HG02852 (cell line): ENCODE measurements at regions not wholly inside any gene's neighbourhood (a gene's known extent, or its start where the extent isn't known, plus 50 kb on each side); places are given as distances from the start of the nearest gene placed in this dataset.

Source experiments
- ATAC-seq: cut with Tn5 transposase; IDR thresholded peaks from one replicate; pipeline ENCODE4 v1.9.1; 2021; ENCODE audit warnings: mild to moderate bottlenecking, moderate library complexity; ENCODE audit not compliant: unreplicated experiment

- ATAC-seq, result no peak
Measured at GRCh38 chr7:13027321-13027720, 339.9 kb downstream of the ARL4A start.

- ATAC-seq, result no peak
Measured at GRCh38 chr7:13028036-13028824, 340.8 kb downstream of the ARL4A start.

GRCh38 chr7:13028825-13029099, 341.3 kb downstream of the ARL4A start:
- ATAC-seq, result no peak

DNA sequence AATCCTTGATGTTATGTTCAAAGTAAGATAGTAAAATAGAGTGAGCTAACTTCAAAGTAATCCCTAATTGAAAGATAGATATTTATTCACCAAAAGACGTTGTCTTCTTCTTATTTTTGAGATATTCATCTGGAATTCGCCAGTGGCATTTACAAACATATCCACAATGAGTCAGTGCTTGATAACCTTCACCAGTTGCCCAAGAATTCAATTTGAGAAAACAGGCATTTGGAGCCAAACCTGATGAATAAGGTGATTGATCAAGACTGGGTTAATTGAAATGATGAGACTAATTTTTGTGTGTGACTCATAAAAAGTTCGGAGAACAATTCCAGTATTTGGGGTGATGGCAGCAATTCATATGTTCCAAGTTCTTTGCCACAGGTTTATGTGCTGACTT, 344.0 kb downstream of the ARL4A start:
- no peak for ATAC-seq

GRCh38 chr7:13032084-13032483, 344.7 kb downstream of the ARL4A start:
- ATAC-seq, result no peak

DNA sequence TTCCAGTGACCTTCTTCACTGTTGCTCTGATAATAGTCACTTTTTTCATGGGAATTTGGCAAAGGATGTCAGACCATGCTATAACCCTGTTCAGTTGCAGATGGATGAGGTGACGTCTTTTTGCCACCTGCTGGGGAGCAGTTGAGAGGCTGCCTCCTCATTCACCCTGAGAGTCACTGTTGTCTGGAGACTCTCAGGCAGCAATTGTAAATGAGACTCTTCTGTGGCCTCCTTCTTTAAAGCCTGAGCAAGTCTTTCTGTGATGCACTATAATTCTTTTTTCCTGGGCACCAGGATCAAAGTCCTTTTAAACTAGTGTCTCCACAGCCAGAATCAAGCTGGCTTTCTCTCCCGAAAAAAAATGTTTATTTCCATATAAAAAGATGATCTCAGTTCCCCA, 345.1 kb downstream of the ARL4A start:
- ATAC-seq, result no peak

- no peak for ATAC-seq
Measured at GRCh38 chr7:13034693-13035092, 347.3 kb downstream of the ARL4A start.

DNA sequence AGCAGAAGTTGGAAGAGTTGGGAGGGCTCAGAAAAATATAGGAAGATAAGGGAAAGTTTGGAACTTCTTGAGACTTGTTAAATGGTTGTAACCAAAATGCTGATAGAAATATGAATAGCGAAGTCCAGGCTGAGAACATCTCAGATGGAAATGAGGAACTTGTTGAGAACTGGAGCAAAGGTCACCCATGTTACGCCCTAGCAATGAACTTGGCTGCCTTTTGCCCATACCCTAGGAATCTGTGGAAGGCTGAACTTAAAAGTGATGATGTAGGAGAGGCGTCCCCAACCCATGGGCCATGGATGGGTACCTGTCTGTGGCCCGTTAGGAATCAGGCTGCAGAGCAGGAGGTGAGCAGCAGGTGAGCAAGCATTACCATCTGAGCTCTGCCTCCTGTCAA, 347.8 kb downstream of the ARL4A start:
- ATAC-seq, result no peak

DNA sequence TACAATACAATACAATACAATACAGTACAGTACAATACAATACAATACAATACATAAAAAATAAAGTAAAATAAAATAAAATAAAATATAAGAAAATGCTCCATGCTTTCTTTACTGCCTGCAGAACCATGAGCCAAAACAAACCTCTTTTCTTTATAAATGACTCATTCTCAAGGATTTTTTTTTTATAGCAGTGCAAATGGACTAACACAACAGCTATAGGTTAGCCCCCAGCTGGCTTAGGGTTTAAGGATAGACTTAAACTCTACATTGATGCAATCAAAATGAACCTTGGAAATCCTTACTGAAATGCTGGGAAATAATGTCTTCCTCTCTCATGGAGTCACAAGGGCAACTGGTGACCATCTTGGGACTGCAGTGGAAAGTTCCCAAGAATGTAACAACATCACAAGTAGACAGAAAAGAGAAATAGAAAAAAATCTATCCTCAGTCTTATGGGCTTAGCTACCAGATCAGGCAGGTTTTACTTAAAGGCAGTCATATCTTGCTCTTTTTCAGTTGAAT, 348.9 kb downstream of the ARL4A start:
- no peak for ATAC-seq

DNA sequence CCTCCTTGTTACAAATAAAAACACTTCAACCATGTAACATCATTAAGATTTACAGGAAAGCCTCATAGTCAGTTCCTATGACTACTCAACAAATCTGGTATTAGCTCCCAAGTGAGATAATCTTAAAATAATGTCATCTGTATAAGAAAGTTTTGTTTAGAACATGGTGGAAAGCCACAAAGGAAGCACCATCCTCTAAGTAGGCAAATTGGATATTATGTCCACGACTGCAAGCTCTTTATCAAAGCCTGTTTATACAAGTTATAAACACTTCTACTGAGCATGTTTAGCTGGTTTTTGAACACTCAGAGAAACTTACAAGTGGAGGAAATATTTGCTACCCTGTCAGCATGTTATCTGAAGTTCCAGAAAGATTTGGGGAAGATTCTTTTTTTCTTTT, 349.8 kb downstream of the ARL4A start:
- no peak for ATAC-seq

DNA sequence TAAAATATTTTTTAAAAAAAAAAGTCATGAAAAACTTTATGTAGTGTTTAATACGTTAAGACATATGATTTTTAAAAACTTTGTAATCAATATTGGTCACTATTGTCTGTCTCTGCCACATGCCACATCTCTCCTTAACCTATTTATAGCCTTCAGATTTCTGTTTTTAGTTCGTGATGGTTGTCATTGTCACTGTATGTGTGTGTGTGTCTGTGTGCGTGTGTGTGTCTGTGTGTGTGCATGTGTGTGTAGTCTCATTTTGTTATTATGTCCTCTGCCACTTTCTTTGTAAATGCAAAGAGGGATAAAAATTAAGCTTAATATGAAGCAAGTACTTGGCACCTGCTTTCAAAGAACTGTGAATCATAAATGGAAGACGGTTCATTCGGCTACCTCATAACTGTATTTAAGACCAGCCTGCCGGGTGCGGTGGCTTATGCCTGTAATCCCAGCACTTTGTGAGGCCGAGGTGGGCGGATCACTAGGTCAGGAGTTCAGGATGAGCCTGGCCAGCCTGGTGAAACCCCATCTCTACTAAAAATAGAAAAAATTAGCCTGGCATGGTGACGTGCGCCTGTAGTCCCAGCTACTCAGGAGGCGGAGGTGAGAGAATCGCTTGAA, 354.0 kb downstream of the ARL4A start:
- ATAC-seq, result no peak

DNA sequence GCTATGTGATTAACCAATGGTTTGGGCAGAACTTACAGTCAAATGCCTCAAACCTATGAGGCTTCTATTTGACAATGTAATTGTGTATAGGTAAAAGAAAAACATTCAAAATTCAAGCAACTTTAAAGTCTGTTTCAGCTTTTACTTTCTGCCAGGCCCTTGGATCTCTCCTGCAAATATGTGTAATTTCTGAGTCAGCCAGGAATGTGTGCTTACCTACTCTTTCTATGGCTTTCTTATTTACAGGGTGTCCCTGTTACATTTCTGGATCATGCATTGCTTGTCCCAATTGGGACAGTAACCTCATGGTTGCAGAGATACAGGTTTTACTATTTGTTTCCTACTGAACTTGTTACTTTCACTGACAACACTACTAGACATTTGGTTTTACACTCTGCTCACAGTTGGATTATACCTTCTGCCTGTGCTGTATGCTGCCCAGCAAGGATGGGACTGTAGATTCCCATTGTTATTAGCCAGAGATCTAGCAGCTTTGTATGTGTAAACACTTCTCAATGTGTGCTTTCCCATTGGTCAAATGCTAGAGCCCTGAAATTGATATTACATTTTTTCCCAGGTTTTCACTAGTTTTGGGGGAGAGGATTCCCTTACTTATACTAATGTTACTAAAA, 355.3 kb downstream of the ARL4A start:
- no peak for ATAC-seq

GRCh38 chr7:13044309-13044708, 356.9 kb downstream of the ARL4A start:
- no peak for ATAC-seq

GRCh38 chr7:13047061-13047460, 359.6 kb downstream of the ARL4A start:
- ATAC-seq, result peak; percentile 64

GRCh38 chr7:13049946-13050345, 362.5 kb downstream of the ARL4A start:
- no peak for ATAC-seq

- ATAC-seq, result no peak
Measured at GRCh38 chr7:13050703-13051102, 363.3 kb downstream of the ARL4A start.

GRCh38 chr7:13055732-13056368, 368.4 kb downstream of the ARL4A start:
- no peak for ATAC-seq

- peak; percentile 94 for ATAC-seq
Measured at GRCh38 chr7:13057462-13058200, 370.2 kb downstream of the ARL4A start.

DNA sequence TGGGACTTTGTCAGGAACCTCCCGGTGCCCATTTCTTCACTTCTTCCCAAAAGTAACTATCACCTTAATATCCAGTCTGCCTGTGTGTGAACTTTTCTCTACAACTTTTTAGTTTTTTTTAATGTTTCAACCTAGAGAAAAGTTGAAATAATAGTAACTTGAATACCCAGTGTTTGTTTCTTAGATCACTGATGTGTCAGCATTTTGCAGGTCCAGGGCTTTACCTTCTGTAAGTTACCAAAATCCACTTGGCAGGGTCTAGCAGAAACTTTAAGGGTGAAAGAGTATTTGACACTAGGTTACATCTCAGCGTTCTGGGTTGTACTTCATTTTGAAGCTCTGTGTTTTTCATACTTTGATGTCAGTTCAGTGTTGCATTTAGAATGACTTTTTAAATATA, 372.7 kb downstream of the ARL4A start:
- no peak for ATAC-seq

DNA sequence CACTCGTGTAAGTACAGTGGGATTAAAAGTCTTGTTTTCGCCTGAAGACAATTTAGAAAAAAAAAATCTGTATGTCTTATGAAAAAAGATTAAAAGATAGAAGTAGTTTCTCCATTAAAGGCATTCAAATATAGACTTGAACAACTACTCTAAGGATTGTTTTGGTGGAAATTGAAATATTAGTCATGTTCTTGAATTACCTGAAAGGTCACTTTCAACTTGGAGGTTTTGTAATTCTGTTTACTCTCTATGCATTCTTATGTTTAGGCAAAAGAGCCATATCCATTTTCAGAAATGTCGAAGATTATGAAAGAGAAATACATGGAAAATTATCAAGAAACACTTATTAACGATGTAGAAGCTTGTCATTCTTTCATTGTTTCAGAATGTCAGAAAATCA, 373.7 kb downstream of the ARL4A start:
- ATAC-seq, result no peak

DNA sequence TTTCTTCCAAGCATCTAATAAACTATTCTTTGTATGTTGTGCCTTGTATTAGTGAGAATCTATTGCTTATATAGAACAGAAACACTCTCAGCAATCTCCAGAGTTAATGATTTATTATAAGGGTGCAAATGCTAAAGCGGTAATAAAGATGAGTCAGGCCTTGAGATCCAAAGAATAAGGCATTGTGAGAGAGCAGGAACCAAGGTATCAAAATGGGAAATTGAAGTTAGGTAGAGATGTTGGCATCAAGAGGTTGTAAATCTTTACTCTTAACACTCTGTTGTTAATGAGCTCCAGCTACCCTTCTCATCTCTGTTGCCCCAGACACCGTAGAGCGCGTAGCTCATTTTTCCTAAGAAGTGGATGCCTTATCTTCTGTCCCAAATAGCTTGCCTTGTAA, 375.2 kb downstream of the ARL4A start:
- no peak for ATAC-seq
